Fibroblast of the aortic adventitia (primary cell): ENCODE measurements at regions not wholly inside any gene's neighbourhood (a gene's known extent, or its start where the extent isn't known, plus 50 kb on each side); places are given as distances from the start of the nearest gene placed in this dataset.

Experiments
- DNase-seq: peaks from one replicate; pipeline ENCODE4 v3.0.0-alpha.2; 2010; ENCODE audit warnings: low read depth
- H3K4me3 ChIP-seq: 2 replicates; pipeline ENCODE4 v1.5.1; 2011; ENCODE audit warnings: low read depth, mild to moderate bottlenecking, control low read depth, low read length, moderate library complexity
- CTCF ChIP-seq: IDR thresholded peaks from 2 replicates; pipeline ENCODE4 v1.5.1; 2011; ENCODE audit warnings: mild to moderate bottlenecking, low read length, control low read depth, inconsistent platforms; ENCODE audit not compliant: insufficient read depth

GRCh38 chr13:43994999-43995859, 115.5 kb downstream of the LACC1 start:
- TF ChIP-seq CTCF, result no peak
- DNase-seq, result no peak
- no peak overlapping the region for H3K4me3 ChIP-seq

- no peak for TF ChIP-seq CTCF
- no peak overlapping the region for H3K4me3 ChIP-seq
- DNase-seq, result no peak
Observed at GRCh38 chr13:43996221-43996620, 116.5 kb downstream of the LACC1 start.

- no peak for TF ChIP-seq CTCF
- no peak for DNase-seq
- no peak overlapping the region for H3K4me3 ChIP-seq
Observed at GRCh38 chr13:44003481-44003880, 123.8 kb downstream of the LACC1 start.

GRCh38 chr13:44004878-44005277, 125.2 kb downstream of the LACC1 start:
- DNase-seq, result peak; percentile 39
- H3K4me3 ChIP-seq, result no peak overlapping the region

GRCh38 chr13:44007451-44007850, 127.7 kb downstream of the LACC1 start:
- no peak for DNase-seq
- TF ChIP-seq CTCF, result no peak
- H3K4me3 ChIP-seq, result no peak overlapping the region

More at GRCh38 chr13:44004878-44005277, 125.2 kb downstream of the LACC1 start:
- no peak for TF ChIP-seq CTCF

GRCh38 chr13:44011036-44011435, 131.3 kb downstream of the LACC1 start:
- no peak overlapping the region for H3K4me3 ChIP-seq
- no peak for TF ChIP-seq CTCF
- DNase-seq, result no peak
